Right atrium auricular region (tissue), 2 donors: ENCODE measurements at regions not wholly inside any gene's neighbourhood (a gene's known extent, or its start where the extent isn't known, plus 50 kb on each side); places are given as distances from the start of the nearest gene placed in this dataset.

Source experiments
- DNase-seq: peaks from one replicate; pipeline ENCODE4 v3.0.0-alpha.2; 2019; ENCODE audit warnings: low spot score
- H3K27ac ChIP-seq, 2 donors: fragments of 200-600 bp; sonication (generic); 1 replicate in 1 of 2; 2 replicates in 1 of 2; pipeline ENCODE4 v1.5.1; 2016 to 2019
- H3K27me3 ChIP-seq, 2 donors: fragments of 200-600 bp; sonication (generic); one replicate each; pipeline versions ENCODE4 v1.5.1 to v1.6.0; 2017 to 2019
- H3K36me3 ChIP-seq: fragments of 200-600 bp; sonication (generic); one replicate; pipeline ENCODE4 v1.5.1; 2016
- H3K4me1 ChIP-seq, 2 donors: fragments of 200-600 bp; sonication (generic); one replicate each; pipeline versions ENCODE4 v1.5.1 to v1.6.0; 2017 to 2019
- H3K4me3 ChIP-seq, 2 donors: fragments of 200-600 bp; sonication (generic); 1 replicate in 1 of 2; 2 replicates in 1 of 2; pipeline ENCODE4 v1.5.1; 2017 to 2019; ENCODE audit warnings: mild to moderate bottlenecking in 1 of 2, moderate library complexity in 1 of 2
- H3K9me3 ChIP-seq, 2 donors: fragments of 200-600 bp; sonication (generic); one replicate each; pipeline ENCODE4 v1.5.1; 2019
- CTCF ChIP-seq, 2 donors: fragments of 200-600 bp; sonication (generic); IDR thresholded peaks; one replicate each; pipeline ENCODE4 v1.5.1; 2019; ENCODE audit warnings: antibody characterized with exemption in 2 of 2

GRCh38 chr11:27208846-27209245 lies 154.2 kb downstream of the CCDC34 start:
- peaks cover 0 to 18% of the 10 kb centered on the region in 2 donors for H3K4me1 ChIP-seq
- H3K27ac ChIP-seq = peak overlapping the region in 1 of 2 donors; percentile 48
- no peak overlapping the region for H3K4me3 ChIP-seq
- no peak for DNase-seq
- H3K9me3 ChIP-seq = no peaks in the 10 kb centered on the region
- no peaks in the 10 kb centered on the region for H3K27me3 ChIP-seq
- H3K36me3 ChIP-seq = no peaks in the 10 kb centered on the region
- TF ChIP-seq CTCF (IDR thresholded peaks at IDR 0.05) = no peak

- Histone ChIP-seq H3K9me3 (no peaks in the 10 kb centered on the region), H3K4me1 (peaks cover 0 to 11% of the 10 kb centered on the region in 2 donors), H3K27ac (no peak overlapping the region), H3K36me3 (no peaks in the 10 kb centered on the region), H3K4me3 (no peak overlapping the region), H3K27me3 (no peaks in the 10 kb centered on the region)
- DNase-seq = no peak
- no peak for TF ChIP-seq CTCF (IDR thresholded peaks at IDR 0.05)
These were observed 155.9 kb downstream of the CCDC34 start for GRCh38 chr11:27207025-27207650.

GRCh38 chr11:27205779-27206570 lies 157.0 kb downstream of the CCDC34 start:
- Histone ChIP-seq H3K4me1 (peaks cover 0 to 21% of the 10 kb centered on the region in 2 donors), H3K4me3 (no peak overlapping the region), H3K9me3 (no peaks in the 10 kb centered on the region), H3K36me3 (no peaks in the 10 kb centered on the region), H3K27me3 (no peaks in the 10 kb centered on the region), H3K27ac (no peak overlapping the region)
- TF ChIP-seq CTCF (IDR thresholded peaks at IDR 0.05) = no peak
- DNase-seq = no peak

DNA sequence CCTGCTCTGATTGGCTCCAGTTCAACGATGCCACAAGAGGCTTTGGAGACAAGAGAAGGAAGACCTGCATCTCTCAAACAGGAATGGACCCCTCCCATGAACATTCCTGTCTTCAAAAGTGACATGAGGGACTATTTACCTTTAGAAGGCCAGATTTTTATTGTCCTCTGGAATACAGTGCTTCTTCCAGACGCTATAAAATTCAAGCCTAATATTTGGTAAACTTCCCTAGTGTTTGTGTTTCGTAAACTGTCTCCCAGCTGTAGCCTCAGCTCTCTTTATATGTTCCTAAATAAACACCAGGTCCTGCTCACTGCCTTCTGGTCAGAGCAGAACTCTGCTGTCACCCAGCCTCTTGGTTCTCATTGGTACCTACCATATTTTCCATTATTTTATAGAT lies 157.8 kb downstream of the CCDC34 start:
- H3K27ac ChIP-seq = no peak overlapping the region
- DNase-seq = no peak
- H3K27me3 ChIP-seq = no peaks in the 10 kb centered on the region
- no peaks in the 10 kb centered on the region for H3K36me3 ChIP-seq
- TF ChIP-seq CTCF (IDR thresholded peaks at IDR 0.05) = no peak
- no peak overlapping the region for H3K4me3 ChIP-seq
- peaks cover 0 to 21% of the 10 kb centered on the region in 2 donors for H3K4me1 ChIP-seq
- no peaks in the 10 kb centered on the region for H3K9me3 ChIP-seq

DNA sequence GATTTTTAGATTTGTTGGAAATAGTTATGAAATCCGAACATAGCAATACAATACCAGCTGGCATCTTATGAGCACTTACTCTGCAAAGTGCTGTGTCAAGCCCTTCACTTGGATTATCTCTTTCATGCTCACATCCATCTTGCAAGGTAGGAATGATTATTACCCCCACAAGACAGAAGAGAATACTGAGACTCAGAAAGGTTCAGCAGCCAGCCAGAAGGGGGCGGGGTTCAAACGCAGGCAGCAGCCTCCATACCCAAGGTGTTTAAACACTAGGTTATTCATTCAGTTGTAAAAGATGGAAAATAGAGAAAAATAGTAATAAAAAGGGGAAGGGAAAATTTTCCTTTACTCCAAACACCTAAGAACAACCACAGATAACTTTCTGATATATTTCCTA lies 158.5 kb downstream of the CCDC34 start:
- DNase-seq = no peak
- Histone ChIP-seq H3K27ac (no peak overlapping the region), H3K4me1 (peaks cover 0 to 15% of the 10 kb centered on the region in 2 donors), H3K9me3 (no peaks in the 10 kb centered on the region), H3K36me3 (no peaks in the 10 kb centered on the region), H3K27me3 (no peaks in the 10 kb centered on the region), H3K4me3 (no peak overlapping the region)
- peak in 1 of 2 donors; percentile 10 for TF ChIP-seq CTCF (IDR thresholded peaks at IDR 0.05)
